ENCODE measurements at regions not wholly inside any gene's neighbourhood (a gene's known extent, or its start where the extent isn't known, plus 50 kb on each side); places are given as distances from the start of the nearest gene placed in this dataset.
A peak's percentile ranks its signal among the peaks of the same experiment; 100 is the strongest.

DNA sequence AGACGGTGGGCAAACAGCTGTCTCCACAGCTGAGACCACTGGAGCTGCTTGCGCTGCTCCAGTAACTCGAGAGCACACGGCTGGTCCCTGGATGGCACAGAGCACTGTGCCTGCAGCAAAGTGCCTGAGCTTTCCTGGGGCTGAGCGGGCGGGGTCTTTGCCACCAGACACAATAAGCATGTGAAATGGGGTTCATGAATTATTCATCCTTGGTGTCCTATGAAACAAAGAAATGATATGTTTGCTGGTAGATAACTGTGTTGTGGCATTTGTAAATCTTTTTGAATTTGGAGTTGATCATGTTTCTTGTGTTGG, 151.7 kb upstream of the MPDZ start:
- no peak for DNase-seq (ENCODE audit: low read depth)
- H3K4me3 ChIP-seq (ENCODE audit: low read length): no peak overlapping the region
- TF ChIP-seq, protein P1, sequence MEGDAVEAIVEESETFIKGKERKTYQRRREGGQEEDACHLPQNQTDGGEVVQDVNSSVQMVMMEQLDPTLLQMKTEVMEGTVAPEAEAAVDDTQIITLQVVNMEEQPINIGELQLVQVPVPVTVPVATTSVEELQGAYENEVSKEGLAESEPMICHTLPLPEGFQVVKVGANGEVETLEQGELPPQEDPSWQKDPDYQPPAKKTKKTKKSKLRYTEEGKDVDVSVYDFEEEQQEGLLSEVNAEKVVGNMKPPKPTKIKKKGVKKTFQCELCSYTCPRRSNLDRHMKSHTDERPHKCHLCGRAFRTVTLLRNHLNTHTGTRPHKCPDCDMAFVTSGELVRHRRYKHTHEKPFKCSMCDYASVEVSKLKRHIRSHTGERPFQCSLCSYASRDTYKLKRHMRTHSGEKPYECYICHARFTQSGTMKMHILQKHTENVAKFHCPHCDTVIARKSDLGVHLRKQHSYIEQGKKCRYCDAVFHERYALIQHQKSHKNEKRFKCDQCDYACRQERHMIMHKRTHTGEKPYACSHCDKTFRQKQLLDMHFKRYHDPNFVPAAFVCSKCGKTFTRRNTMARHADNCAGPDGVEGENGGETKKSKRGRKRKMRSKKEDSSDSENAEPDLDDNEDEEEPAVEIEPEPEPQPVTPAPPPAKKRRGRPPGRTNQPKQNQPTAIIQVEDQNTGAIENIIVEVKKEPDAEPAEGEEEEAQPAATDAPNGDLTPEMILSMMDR (conservative IDR thresholded peaks at IDR 0.05; ENCODE audit: low read depth, low read length): no peak

DNA sequence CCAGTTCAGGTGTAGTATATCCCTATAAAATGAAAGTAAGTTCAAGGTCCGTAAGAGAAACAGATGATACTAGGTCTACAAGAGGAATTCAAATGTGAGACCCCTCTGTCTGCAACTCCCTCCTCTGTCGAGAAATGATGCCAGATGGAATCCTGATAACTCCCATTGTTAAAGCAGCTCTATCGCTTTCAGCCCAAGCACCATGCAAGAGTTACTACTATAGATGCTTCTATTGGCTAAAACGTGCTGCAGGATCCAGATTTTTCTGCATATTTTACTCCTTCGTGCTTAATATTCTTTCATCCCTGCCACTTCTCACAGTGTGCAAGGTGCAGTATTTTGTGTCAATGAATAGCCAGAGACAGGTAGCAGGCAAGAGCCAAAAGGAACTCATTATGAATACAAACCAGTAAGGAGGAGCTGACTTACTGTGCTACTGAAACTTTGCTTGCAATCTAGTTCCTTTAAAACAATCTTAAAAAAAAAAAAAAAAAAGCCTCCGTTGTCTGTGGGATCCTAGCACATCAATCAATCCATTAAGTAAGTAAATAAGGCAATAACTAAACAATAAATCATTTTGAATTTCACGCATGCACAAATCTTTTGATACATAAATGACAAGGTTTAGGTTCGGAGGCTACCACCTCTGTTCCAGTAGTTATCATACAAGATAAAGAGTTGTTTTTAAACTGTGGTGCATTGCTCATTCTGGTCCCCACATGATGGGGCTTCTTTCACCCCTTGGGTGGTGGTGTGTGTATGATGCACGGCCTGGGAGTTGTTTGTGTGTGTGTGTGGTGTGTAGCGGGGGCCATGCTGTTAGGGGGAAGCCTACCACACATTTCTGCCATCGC, 151.1 kb upstream of the MPDZ start:
- TF ChIP-seq, protein P1 (conservative IDR thresholded peaks at IDR 0.05; ENCODE audit: low read depth, low read length): no peak

DNA sequence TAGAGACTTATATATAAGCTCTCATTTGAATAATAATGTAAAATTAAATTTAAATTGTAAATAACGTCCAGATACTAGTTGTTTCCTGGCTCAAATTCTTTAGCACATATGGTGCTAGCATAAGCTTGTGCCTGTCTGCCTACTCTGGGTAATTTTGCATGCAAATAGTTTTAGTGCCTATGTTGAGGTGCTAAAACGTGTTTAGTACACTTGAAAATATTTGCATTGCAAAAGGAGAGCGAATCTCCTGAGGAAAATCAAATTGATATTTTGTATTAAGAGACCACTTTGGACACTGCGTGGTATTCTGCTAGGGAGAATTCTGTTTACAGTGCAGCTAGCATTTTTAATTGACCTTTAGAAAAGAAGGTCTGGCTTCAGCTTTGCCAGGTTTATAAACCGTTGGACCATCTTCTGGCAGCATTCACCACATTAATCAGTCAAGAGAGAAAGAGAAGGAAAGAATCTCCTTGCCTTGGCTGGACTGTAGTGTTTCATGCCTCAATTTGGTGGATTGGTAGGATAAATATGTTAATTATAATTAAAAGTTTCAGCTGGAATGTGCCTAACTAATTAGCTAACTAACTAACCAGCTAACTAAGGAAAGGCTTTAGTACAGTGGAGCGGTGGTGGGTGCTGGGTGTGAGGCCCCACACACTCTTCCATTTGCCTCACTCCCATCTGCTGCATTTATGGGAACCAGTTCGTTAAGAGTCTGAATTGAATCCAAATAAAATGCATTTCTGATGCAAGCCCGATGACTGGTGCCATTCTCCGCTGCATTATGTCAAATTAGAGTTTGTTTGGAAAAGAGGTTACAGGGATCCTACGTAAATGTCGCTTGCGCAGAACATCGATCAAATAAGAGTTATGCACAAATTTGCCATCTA, 150.1 kb upstream of the MPDZ start:
- TF ChIP-seq, protein P1 (conservative IDR thresholded peaks at IDR 0.05; ENCODE audit: low read depth, low read length): no peak
- no peak overlapping the region for H3K4me3 ChIP-seq (ENCODE audit: low read length)

More for the DNA sequence above, 151.1 kb upstream of the MPDZ start:
- H3K4me3 ChIP-seq (ENCODE audit: low read length): no peak overlapping the region
- DNase-seq (ENCODE audit: low read depth): no peak

DNA sequence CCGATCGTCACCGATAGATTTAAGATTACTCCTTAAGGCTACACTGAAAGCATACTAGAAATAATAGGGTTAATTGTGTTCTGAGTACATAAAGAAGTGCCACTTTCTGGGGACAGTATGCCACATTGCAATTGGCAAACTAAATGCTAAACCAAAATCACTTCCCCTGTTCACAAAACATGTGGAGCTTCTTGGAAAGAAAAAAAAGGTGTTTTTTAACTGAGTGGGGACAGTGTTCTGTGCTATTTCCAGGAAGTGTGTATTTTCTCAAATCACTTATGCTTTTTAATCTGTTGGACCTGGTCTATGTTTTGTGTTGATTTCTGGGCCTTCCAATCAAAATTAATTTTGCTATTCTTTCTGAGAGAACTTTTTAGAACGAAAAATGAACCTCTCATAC, 149.3 kb upstream of the MPDZ start:
- no peak for DNase-seq (ENCODE audit: low read depth)
- no peak overlapping the region for H3K4me3 ChIP-seq (ENCODE audit: low read length)
- TF ChIP-seq, protein P1 (conservative IDR thresholded peaks at IDR 0.05; ENCODE audit: low read depth, low read length): no peak

More for the DNA sequence above, 150.1 kb upstream of the MPDZ start:
- DNase-seq (ENCODE audit: low read depth): no peak

DNA sequence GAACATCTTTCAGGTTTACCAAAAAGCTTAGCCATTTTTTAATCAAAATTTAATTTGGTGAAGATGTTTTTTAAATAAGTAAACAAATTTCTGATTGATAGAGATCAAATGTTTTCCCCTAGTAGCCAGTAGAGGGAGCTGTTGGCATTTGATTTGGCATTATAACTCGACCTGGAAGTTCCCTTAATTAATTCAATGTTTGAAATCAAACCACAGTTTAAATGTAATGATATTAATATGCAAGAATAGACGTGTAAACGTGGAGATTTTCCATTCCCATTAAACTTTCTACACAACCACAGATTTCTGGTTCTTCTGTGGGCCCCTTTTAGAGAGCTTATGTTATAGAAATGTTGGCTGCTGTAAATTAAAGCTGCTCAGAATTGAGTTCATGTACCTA, 148.1 kb upstream of the MPDZ start:
- TF ChIP-seq, protein P1 (conservative IDR thresholded peaks at IDR 0.05; ENCODE audit: low read depth, low read length): peak; percentile 66
- DNase-seq (ENCODE audit: low read depth): no peak
- no peak overlapping the region for H3K4me3 ChIP-seq (ENCODE audit: low read length)

DNA sequence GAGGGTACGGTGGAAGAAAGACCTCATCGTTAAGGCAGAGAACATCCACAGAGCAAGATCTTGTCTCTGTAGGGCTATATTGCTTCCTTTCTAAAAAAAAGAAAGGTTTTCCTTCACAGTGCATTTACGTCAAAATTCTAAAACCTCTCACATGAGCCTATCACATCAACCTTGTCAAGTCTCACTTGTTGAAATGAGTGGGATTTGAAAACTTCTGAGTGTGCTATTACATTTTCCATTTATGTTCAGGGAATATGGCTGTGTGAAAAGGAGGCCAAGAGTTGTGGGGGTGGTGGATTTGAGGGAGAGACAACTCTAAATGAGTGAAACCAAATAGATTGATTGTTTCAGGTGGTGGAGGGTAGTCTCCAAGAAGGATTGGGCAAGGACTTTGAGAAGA, 147.1 kb upstream of the MPDZ start:
- TF ChIP-seq, protein P1 (conservative IDR thresholded peaks at IDR 0.05; ENCODE audit: low read depth, low read length): no peak

More for the DNA sequence above, 147.1 kb upstream of the MPDZ start:
- no peak overlapping the region for H3K4me3 ChIP-seq (ENCODE audit: low read length)
- no peak for DNase-seq (ENCODE audit: low read depth)
